HL-60 (cell line): ENCODE measurements at regions not wholly inside any gene's neighbourhood (a gene's known extent, or its start where the extent isn't known, plus 50 kb on each side); places are given as distances from the start of the nearest gene placed in this dataset.

Experiments used
- DNase-seq, 2 experiments: peaks; one replicate each; pipeline ENCODE4 v3.0.0-alpha.2; 2010 to 2020; ENCODE audit warnings: low read depth in 1 of 2, low spot score in 1 of 2
- H3K27ac ChIP-seq: fragments of 250-450 bp; sonication (Bioruptor Pico); replicated peaks from 2 replicates; pipeline ENCODE4 v1.5.1; 2020; ENCODE audit warnings: mild to moderate bottlenecking, moderate library complexity
- H3K27me3 ChIP-seq: fragments of 250-450 bp; sonication (Bioruptor Pico); 2 replicates; pipeline ENCODE4 v1.5.1; 2021; ENCODE audit warnings: mild to moderate bottlenecking, moderate library complexity; ENCODE audit not compliant: insufficient read depth, poor library complexity, severe bottlenecking
- H3K4me3 ChIP-seq: replicated peaks from 2 replicates; pipeline ENCODE4 v1.5.1; 2011; ENCODE audit warnings: mild to moderate bottlenecking, control low read depth, low read length; ENCODE audit not compliant: insufficient read depth
- CTCF ChIP-seq: IDR thresholded peaks from one replicate; pipeline ENCODE4 v1.5.1; 2011; ENCODE audit warnings: low read length, control low read depth, inconsistent platforms; ENCODE audit not compliant: insufficient read depth
- GABPA ChIP-seq: IDR thresholded peaks from 2 replicates; pipeline ENCODE4 v1.6.1; 2012; ENCODE audit warnings: low read depth
- POLR2AphosphoS5 ChIP-seq: IDR thresholded peaks from 2 replicates; pipeline ENCODE4 v1.6.1; 2012; ENCODE audit warnings: low read depth
- REST ChIP-seq: IDR thresholded peaks from 2 replicates; pipeline ENCODE4 v1.6.1; 2012; ENCODE audit warnings: low read depth; ENCODE audit not compliant: insufficient replicate concordance
- SPI1 ChIP-seq: IDR thresholded peaks from 2 replicates; pipeline ENCODE4 v1.6.1; 2012; ENCODE audit warnings: low read depth, mild to moderate bottlenecking, borderline replicate concordance

DNA sequence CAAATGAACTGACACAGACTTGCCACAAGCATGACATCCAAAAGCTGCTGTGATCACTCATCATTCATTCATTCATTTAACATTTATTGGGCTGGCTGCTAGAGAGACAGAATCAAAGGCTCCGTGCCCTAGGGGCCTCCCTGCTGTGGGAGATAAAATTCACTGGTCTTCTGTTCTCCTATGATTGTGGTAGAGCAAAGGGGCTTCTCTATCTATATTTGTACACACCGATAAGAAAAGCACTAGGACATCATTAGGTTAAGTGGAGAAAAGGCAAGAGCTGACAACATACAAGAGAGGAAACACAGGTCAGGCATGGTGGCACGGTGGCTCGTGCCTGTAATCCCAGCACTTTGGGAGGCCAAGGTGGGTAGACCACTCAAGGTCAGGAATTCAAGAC lies 847.0 kb downstream of the TYW1 start:
- no peak overlapping the region for H3K27ac ChIP-seq
- no peaks in the 10 kb centered on the region for H3K27me3 ChIP-seq
- no peak for DNase-seq
- H3K4me3 ChIP-seq: no peak overlapping the region
- TF ChIP-seq SPI1 (no peak), REST (no peak), CTCF (no peak), POLR2AphosphoS5 (no peak), GABPA (no peak)

DNA sequence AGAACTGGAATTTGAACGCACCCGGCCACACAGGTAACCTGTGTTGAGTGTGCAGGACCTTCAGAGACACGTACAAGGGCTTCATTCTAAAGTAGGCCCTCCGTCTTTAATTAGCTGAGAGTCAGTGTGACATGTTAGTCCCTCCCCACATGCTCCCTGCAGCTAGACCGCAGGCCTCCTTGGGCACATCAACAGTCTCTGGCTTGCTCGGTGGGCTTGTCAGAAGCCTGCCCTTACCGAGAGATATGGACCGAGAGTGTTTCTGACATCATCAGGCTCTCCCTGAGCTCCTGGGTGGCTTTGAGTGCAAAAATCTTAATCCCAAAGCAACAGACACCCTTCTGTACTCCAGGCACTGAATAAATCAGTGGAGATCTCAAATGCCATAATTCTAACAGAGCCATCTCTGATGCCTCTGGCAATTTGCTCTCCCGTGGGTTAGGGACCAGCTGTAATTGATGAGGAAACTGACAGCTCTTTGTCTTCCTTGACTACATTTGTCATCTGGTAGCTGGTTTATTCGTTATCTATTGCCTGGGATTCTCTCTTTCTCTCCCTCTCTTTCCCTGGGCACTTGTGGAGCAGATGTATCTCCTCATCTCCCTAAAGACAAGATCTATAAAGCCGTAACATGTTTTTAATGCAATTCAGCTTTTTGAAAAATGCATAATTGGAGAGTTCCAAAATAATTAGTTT lies 850.6 kb downstream of the TYW1 start:
- Histone ChIP-seq H3K27me3 (no peaks in the 10 kb centered on the region), H3K4me3 (no peak overlapping the region), H3K27ac (no peak overlapping the region)
- DNase-seq: no peak
- TF ChIP-seq REST (no peak), CTCF (no peak), GABPA (no peak), POLR2AphosphoS5 (no peak), SPI1 (no peak)

GRCh38 chr7:67854221-67855178 lies 857.9 kb downstream of the TYW1 start:
- Histone ChIP-seq H3K27me3 (no peaks in the 10 kb centered on the region), H3K27ac (no peak overlapping the region), H3K4me3 (no peak overlapping the region)
- no peak for TF ChIP-seq REST
- no peak for TF ChIP-seq GABPA
- TF ChIP-seq CTCF: no peak
- TF ChIP-seq POLR2AphosphoS5: no peak
- no peak for TF ChIP-seq SPI1
- no peak for DNase-seq
